Gastroesophageal sphincter (tissue), 3 donors: ENCODE measurements at regions not wholly inside any gene's neighbourhood (a gene's known extent, or its start where the extent isn't known, plus 50 kb on each side); places are given as distances from the start of the nearest gene placed in this dataset.

Experiments used
- CTCF ChIP-seq, 4 experiments: fragments of 200-600 bp in 2 of 4; fragments of 450-650 bp in 2 of 4; sonication (generic) in 1 of 4; IDR thresholded peaks; one replicate each; pipeline ENCODE4 v1.5.1; 2017 to 2019; ENCODE audit warnings: antibody characterized with exemption in 4 of 4, mild to moderate bottlenecking in 2 of 4, moderate library complexity in 2 of 4
- POLR2A ChIP-seq, 2 donors: fragments of 450-650 bp; IDR thresholded peaks; one replicate each; pipeline ENCODE4 v1.6.1; 2017; ENCODE audit warnings: antibody characterized with exemption in 2 of 2, mild to moderate bottlenecking in 2 of 2, moderate library complexity in 1 of 2

- TF ChIP-seq CTCF (IDR thresholded peaks at IDR 0.05) = no peak
- no peak for TF ChIP-seq POLR2A (IDR thresholded peaks at IDR 0.05)
Measured at GRCh38 chrX:150094375-150094774, 156.1 kb upstream of the EOLA2 start.
